Forelimb muscle (tissue), 1 donor: ENCODE measurements at regions not wholly inside any gene's neighbourhood (a gene's known extent, or its start where the extent isn't known, plus 50 kb on each side); places are given as distances from the start of the nearest gene placed in this dataset.

Experiments
- DNase-seq: peaks from one replicate; pipeline ENCODE4 v3.0.0-alpha.2; 2013; ENCODE audit warnings: low read depth

DNA sequence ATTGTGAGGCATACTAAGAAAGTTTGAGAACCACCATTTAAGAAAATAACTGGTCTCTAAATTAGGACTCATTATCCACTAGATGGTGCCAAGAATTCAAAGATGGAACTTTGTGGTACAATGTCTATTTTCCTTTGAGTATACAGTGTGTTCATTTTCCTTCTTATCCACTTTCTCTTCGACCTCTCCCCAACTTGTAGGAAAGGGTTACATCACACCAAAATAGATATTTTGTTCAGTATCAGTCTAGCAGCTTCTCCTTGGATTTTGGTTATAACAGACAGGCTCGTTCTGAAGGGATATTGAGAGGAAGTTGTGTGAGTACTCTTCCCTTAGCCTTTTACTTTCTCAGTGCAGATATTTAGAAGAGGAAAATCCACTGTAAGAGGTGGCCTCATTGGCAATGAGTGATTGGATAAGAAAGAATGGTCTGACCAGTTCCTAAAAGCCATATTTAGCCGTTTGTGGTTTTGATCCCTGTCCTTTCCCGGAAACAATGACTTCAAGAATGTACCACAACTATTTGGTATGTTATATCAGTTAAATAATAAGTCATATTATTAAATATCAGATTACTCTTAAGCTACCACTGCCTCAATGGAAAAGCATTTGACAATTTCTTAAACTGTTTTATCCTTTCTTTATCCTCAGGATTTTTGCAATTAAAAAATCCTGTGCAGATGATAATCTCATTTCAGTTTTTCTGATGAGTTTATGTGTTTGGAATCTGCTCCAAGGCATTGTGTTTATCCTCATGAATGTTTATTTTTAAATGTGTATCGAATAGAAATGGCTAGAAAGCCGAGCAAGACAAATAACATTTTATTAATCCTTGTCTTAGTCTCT lies 69.0 kb upstream of the GRAMD2B start:
- peak; percentile 62 for DNase-seq

DNA sequence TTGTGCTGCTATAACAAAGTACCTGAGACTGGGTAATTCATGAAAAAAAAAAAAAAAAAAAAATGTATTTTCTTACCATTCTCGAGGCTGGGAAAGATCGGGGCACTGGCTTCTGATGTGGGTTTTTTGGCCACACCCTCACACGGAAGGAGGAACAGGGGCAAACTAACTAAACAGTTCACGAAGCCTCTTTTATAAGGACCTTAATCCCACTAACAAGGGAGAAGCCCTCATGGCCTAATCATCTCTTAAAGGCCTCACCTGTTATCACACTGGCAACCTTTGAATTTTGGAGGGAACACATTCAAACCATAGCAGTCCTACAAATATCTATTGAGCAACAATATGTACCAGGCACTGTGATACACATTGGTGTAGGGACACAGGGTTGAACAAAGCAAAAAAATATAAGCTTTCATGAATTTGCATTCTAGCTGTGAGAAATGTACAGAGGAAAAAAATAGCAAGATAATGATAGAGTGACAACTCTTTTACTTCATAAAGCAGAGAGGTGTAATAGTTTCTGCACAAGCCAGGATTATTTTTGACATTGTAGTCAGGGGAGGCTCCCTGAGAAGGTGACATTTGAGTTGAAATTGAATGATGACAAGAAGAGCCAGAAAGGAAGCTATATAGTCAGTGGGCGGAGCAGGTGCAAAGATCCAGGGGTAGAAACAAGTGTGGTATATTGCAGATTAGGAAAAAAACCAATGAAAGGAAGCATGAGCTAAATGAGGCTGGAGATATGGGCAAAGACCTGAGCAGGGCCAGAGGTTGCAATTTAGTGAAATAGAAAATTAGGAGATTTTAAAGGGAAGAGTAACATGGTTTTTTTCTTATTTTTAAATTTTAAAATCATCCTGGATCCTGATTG lies 68.1 kb upstream of the GRAMD2B start:
- no peak for DNase-seq

DNA sequence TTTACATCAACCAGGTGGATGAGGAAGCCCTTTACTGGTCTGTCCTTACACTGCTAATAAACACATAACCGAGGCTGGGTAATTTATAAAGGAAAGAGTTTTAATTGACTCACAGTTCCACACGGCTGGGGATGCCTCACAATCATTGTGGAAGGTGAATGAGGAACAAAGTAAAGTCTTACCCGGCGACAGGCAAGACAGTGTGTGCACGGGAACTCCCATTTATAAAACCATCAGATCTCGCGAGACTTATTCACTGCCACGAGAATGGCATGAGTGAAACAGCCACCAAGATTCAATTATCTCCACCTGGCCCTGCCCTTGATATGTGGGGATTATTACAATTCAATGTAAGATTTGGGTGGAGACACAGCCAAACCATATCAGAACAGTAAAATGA lies 67.3 kb upstream of the GRAMD2B start:
- no peak for DNase-seq

GRCh38 chr5:126357585-126358342 lies 65.4 kb upstream of the GRAMD2B start:
- no peak for DNase-seq

- no peak for DNase-seq
Observed at GRCh38 chr5:126358525-126358924, 64.7 kb upstream of the GRAMD2B start.

DNA sequence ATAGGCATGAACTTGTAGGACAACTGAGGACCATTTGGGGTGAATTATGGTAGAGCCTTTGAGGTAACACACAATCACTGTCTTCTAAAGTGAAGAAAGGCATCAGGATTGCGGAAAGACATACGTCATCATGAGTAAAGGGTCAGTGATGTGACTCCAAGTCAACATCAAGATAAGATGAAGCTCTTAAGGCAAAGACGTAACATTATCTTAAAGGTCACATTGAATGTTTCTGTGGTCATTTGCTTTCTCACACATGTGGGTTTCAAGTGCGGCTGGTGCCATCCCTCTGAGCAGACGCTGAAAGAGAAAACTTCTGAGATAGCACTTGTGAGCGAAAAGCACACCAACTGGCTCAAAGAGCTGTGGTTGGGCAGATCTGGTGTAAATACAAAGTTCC lies 63.3 kb upstream of the GRAMD2B start:
- no peak for DNase-seq

DNA sequence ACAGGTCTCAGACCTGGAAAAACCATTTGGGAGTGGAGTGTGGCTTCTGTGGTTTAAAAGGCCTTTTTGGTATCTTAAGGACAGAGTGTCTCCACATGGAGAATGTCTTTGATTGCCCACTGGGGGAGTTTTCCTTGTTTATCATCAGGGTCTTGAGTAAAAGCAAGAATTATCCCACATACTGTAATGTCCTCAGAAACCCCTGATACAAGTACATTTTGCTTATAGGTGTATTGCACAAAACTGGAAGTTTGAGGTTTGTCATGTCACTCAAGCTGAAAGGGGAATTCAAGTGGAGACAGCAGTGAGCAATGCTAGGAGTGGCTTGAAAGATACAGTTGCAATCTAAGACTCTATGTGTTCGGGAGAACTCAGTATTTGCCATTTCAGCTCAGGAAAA lies 62.7 kb upstream of the GRAMD2B start:
- DNase-seq: no peak

GRCh38 chr5:126363658-126364057 lies 59.6 kb upstream of the GRAMD2B start:
- no peak for DNase-seq

GRCh38 chr5:126364206-126364902 lies 58.9 kb upstream of the GRAMD2B start:
- DNase-seq: no peak

DNA sequence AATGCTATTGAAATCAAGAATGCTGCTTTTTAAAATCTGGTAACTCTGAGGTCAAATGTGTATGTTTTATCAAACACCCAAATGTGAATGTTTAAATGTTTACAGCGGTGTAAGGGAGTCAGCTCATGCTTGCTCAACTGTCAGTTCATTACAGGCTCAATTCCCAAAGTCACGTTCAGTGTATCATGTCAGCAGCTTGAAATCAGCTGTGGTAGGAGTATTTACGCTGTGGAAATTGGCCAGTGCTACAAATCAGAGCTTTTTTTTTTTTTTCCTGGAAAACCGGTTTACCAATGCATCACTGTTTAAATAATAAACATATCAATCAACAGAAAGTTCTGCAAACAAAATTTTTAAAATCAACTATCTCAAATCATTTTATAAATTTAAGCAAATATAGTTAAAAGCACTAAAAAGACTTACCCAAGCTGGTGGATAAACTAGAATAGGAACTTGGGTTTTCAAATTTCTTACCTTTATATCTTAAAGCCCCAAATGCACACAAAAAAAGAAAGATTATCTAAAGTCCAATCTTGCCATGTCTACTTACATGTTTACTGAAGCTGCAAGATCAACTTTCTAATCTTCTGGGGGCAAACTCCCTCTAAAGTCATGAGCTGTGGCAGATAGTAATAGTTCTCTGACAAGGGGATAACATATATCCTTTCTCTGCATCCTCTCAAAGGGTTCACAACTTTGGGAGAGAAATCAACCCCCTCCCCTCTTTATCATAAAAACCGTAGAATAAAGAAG lies 57.6 kb upstream of the GRAMD2B start:
- DNase-seq: no peak

GRCh38 chr5:126366199-126366560 lies 57.0 kb upstream of the GRAMD2B start:
- no peak for DNase-seq

DNA sequence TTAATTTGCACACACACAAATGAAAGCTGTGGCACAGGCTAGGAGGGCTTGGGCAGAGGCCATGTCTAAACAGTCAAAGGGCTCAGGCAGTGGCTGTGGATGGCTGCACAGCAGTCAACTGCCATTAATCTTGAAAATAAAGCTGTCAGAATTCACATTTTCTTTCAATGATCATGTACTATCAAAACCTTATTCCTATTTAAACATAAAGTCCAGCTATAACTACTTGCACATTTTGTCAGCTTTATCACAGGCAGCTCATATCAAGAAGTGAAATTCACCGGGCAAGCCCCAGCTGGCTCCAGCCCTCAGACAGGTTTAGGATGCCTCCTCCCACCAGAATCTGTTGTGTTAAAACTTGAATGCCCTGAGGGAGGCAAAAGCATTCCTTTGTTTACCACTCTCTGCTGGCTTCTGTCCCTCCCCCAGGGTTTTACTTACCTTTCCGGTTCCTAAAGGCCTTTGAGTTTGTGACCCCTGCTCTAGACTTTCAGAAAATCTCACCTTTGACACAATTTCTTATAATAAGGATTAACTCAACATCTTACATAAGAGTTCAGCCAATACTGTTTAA lies 54.9 kb upstream of the GRAMD2B start:
- no peak for DNase-seq

GRCh38 chr5:126369083-126369482 lies 54.1 kb upstream of the GRAMD2B start:
- no peak for DNase-seq

DNA sequence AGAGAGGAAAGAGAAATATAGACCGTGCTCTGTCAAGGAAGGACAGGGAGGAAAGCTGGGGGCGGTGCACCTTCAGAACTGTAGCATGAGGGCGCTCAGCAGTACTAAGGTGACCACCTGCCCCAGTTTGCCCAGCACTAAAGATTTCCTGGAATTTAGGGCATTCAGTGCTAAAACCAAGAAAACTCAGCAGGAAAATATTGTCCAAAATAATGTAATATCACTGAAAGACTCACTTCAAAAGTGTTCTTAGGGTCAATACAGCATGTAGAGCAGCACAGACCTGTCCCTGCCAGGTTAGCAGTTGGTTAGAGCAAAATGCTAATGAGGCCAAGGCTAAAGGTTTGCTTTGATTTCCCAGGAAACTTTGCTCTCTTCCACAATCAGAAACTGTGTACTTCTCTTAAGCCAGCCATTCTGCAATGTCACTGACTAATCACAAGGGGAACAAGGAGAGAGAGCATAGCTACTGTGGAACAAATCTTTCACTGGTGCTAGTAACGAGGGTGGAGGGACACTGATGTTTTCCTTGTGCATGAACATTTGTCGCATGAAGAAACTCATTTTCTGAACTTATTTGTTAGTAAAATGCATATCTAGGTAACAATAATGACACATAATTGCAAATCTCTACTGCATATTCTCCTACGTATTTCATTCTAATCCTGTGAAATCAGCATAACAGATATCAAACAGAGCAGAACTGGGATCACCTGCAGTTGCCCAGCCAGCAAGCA lies 53.0 kb upstream of the GRAMD2B start:
- no peak for DNase-seq

DNA sequence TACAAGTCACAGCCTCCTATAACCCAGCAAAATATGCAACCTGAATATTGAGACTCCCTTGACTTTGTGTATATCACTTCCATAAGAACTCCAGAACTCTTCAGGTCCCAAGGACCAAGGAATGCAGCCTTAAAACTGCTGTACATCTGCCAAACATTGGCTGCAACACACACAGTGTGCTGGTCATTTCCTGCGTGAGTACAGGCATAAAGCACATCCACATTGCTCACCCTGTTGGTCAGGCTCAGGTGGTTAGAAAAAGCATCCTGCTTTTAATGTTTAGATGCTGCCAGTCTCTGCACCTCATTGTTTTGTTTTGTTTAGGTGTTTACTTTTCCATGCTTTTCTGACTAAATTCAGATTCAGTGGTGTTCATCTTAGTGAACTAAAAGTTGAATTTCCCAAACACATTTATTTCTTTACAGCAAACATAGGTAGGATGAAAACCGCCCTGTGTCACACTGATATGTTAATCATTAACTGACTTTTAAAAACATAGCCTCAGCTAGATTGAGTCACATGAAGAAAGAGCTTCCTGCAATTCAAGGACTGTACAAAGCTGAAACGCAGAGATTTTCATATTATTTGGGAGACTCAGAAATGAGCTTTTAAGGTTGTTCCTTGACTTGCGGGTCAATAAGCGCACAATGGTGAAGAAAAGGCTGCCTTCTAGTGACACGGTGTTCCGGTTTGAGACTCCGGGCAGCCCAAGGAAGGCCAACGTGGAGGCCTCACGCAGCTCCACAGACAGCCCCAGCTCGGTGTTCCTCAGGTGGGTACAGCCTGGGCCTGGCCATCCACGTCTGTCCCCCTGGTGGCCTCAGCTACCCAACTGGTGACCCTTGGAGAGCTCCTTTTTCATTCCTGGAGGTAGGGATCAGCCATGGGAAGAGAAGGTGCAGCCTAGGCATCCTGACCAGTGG lies 52.2 kb upstream of the GRAMD2B start:
- DNase-seq: no peak

- DNase-seq: no peak
Observed at GRCh38 chr5:126373375-126374108, 49.7 kb upstream of the GRAMD2B start.
